T-helper 17 cell (primary cell): ENCODE measurements at regions not wholly inside any gene's neighbourhood (a gene's known extent, or its start where the extent isn't known, plus 50 kb on each side); places are given as distances from the start of the nearest gene placed in this dataset.
"Not testable (repeated sequence)": the region's sequence is repeated elsewhere in the genome, so short reads cannot be mapped to it uniquely, and the experiment has no call there.

Experiments used
- ATAC-seq: fragments of 150-1000 bp; cut with Tn5 transposase; 2 replicates; pipeline ENCODE4 v1.10.0; 2021; ENCODE audit warnings: mild to moderate bottlenecking, moderate library complexity
- DNase-seq, 3 donors: peaks; one replicate each; pipeline versions ENCODE4 v3.0.0 to v3.0.0-alpha.2; 2020 to 2021
- H3K9me3 ChIP-seq: one replicate; pipeline ENCODE4 v1.7.0; 2013; ENCODE audit warnings: low read length, mild to moderate bottlenecking; ENCODE audit not compliant: control insufficient read depth, poor library complexity, severe bottlenecking
- H3K27ac Mint-ChIP-seq: one replicate; pipeline ENCODE4 v1.8.0; 2022; ENCODE audit warnings: mild to moderate bottlenecking, moderate library complexity, mixed read lengths
- H3K27me3 Mint-ChIP-seq: one replicate; pipeline ENCODE4 v1.8.0; 2022; ENCODE audit warnings: mixed read lengths
- H3K36me3 Mint-ChIP-seq: one replicate; pipeline ENCODE4 v1.8.0; 2022; ENCODE audit warnings: low read depth, mixed read lengths
- H3K4me1 Mint-ChIP-seq: one replicate; pipeline ENCODE4 v1.8.0; 2022; ENCODE audit warnings: mild to moderate bottlenecking, mixed read lengths
- H3K4me3 Mint-ChIP-seq: one replicate; pipeline ENCODE4 v1.8.0; 2022; ENCODE audit warnings: mild to moderate bottlenecking, moderate library complexity, mixed read lengths

DNA sequence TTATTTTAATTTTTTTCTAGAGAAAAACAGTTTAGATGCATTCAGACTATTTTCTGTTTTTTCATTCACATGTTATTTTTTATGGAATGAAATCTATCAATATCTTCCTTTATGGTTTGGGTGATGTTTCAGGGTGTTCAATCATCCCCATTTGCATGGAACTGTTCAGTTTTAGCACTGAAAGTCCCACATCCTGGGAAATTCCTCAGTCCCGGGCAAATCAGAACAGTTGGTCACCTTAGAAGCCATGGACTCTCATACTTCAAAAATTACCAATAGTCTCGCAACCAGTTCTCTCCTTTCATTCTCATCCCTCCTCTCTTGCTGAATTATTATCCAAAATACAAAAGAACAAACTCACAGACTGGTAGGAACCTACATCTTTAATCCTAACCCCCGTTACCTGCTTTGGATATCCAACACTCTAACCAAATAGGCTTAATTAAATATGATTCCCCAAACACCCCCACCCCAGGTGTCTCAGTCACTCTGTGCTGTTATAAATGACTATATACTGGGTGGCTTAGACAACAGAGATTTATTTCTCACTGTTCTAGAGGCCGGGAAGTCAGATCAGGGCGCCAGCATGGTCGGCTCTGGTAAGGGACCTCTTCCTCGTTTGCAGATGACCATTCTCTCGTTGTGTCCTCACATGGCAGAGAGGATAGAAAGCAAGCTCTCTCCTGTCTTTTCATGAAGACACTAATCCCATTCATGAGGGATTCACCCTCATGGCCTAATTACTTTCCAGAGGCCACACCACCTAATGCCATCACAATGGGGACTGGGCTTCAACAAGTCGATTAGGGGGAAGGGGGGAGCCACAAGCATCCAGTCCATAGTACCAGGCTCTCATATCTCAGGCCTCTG is 57.7 kb upstream of the SLC1A4 start:
- DNase-seq: no peak
- Mint-ChIP-seq H3K27ac (no peak overlapping the region), H3K4me3 (peak overlapping the region; percentile 31), H3K36me3 (peaks cover 3% of the 10 kb centered on the region), H3K4me1 (peaks cover 9% of the 10 kb centered on the region), H3K27me3 (peaks cover 24% of the 10 kb centered on the region)
- ATAC-seq: no peak
- H3K9me3 ChIP-seq: no peaks in the 10 kb centered on the region

- peaks cover 9% of the 10 kb centered on the region for H3K4me1 Mint-ChIP-seq
- H3K9me3 ChIP-seq: no peaks in the 10 kb centered on the region
- peaks cover 3% of the 10 kb centered on the region for H3K36me3 Mint-ChIP-seq
- ATAC-seq: no peak
- peaks cover 24% of the 10 kb centered on the region for H3K27me3 Mint-ChIP-seq
- no peak for DNase-seq
- no peak overlapping the region for H3K27ac Mint-ChIP-seq
- peak overlapping the region; percentile 31 for H3K4me3 Mint-ChIP-seq
Measured at GRCh38 chr2:64932116-64932370, 57.2 kb upstream of the SLC1A4 start.

- DNase-seq (no peak), ATAC-seq (no peak)
- H3K4me1 Mint-ChIP-seq: peaks cover 9% of the 10 kb centered on the region
- H3K36me3 Mint-ChIP-seq: peaks cover 3% of the 10 kb centered on the region
- no peak overlapping the region for H3K4me3 Mint-ChIP-seq
- peaks cover 24% of the 10 kb centered on the region for H3K27me3 Mint-ChIP-seq
- H3K27ac Mint-ChIP-seq: no peak overlapping the region
- no peaks in the 10 kb centered on the region for H3K9me3 ChIP-seq
Measured at GRCh38 chr2:64932371-64933216, 56.6 kb upstream of the SLC1A4 start.

- ATAC-seq: no peak
Measured at GRCh38 chr2:64934530-64934929, 54.7 kb upstream of the SLC1A4 start.

GRCh38 chr2:64936809-64937208 is 52.4 kb upstream of the SLC1A4 start:
- Mint-ChIP-seq H3K27ac (no peak overlapping the region), H3K27me3 (peaks cover 28% of the 10 kb centered on the region), H3K36me3 (peaks cover 6% of the 10 kb centered on the region), H3K4me1 (peaks cover 20% of the 10 kb centered on the region), H3K4me3 (no peak overlapping the region)
- no peak for ATAC-seq
- no peak for DNase-seq
- H3K9me3 ChIP-seq: no peaks in the 10 kb centered on the region

More at GRCh38 chr2:64934530-64934929, 54.7 kb upstream of the SLC1A4 start:
- Mint-ChIP-seq H3K4me1 (peaks cover 17% of the 10 kb centered on the region), H3K27ac (no peak overlapping the region), H3K27me3 (peaks cover 36% of the 10 kb centered on the region), H3K36me3 (peaks cover 6% of the 10 kb centered on the region), H3K4me3 (no peak overlapping the region)
- DNase-seq: no peak
- H3K9me3 ChIP-seq: no peaks in the 10 kb centered on the region

DNA sequence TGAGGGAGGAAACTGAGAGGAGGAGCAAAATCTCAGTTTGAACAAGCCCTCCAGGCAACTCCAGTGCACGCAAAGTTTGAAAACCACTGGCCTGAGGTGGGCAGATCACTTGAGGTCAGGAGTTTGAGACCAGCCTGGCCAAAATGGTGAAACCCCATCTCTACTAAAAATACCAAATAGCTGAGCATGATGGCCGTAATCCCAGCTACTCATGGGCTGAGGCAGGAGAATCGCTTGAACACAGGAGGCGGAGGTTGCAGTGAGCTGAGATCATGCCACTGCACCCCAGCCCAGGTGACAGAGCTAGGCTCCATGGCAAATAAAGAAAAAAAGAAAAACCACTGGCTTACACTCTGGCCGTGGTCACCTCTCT is 51.9 kb upstream of the SLC1A4 start:
- not testable (repeated sequence) for DNase-seq, H3K36me3 Mint-ChIP-seq, ATAC-seq, H3K27ac Mint-ChIP-seq, H3K9me3 ChIP-seq, H3K4me3 Mint-ChIP-seq
- Mint-ChIP-seq H3K27me3 (peaks cover 27% of the 10 kb centered on the region), H3K4me1 (peaks cover 20% of the 10 kb centered on the region)

DNA sequence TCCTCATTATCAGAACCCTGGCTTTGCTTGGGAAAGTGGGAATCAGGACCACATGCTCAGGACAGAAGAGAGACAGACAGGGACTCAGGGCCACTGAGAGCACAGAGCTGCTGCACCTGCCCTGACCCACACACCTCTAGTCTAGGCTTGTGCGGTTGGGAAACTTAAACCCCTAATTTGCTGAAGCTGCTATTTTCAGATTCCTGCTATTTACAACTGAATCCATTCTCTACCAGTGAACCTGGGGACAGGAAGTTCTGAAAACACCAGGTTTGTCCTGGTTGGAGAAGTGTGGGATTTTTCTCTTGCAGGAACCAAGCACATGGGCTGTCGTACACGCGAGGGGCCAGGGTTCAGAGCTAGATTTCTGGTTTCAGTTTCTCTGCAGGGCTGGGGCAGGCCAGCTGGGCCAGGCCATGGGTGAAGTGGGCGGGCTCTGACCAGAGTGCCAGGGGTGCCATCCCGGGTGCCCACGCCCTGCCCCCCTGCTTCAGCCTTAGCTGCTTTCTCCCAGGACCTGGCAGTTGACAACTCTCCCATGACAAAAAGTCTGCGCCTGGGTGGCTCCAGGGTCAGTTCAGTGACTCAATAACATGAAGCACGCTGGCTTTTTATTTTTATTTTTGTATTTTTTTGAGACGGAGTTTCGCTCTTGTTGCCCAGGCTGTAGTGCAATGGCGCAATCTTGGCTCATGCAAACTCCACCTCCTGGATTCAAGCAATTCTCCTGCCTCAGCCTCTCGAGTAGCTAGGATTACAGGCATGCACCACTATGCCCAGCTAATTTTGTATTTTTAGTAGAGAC is 51.3 kb upstream of the SLC1A4 start:
- H3K4me3 Mint-ChIP-seq: no peak overlapping the region
- H3K27me3 Mint-ChIP-seq: peaks cover 21% of the 10 kb centered on the region
- ATAC-seq: no peak
- H3K36me3 Mint-ChIP-seq: peaks cover 5% of the 10 kb centered on the region
- no peak for DNase-seq
- no peaks in the 10 kb centered on the region for H3K9me3 ChIP-seq
- no peak overlapping the region for H3K27ac Mint-ChIP-seq
- peaks cover 21% of the 10 kb centered on the region for H3K4me1 Mint-ChIP-seq

DNA sequence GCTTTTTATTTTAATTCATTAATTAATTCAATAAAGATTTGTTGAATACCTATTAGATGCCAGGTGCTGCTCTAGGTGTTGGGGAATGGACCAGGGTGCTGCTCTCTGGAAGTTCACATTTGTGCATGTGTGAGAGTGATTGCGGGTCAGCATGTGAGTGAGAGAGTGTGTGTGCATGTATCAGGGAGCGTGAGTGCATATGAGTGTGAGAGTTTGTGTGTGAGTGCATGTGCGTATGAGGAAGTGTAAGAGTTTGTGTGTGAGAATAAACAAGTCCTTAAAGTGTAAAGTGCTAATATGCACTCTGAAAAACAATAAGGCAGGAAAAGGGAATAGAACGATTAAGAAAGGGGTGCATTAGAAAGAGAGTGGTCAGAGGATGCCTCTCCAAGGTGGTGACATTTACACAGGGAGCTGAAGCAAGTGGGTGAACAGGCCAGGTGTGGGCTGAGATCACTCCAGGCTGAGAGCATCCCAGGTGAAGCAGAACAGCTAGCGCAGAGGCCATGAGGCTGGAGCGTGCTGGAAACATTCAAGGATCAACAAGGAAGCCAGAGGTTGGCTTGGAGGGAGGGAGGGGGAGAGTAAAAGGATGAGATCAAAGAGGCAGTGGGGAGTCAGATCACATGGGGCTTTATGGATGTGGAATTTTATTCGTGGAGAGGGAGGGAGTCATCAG is 50.5 kb upstream of the SLC1A4 start:
- Mint-ChIP-seq H3K27me3 (peaks cover 20% of the 10 kb centered on the region), H3K4me3 (peak overlapping the region; percentile 67), H3K27ac (peak overlapping the region; percentile 69), H3K4me1 (peaks cover 21% of the 10 kb centered on the region), H3K36me3 (peaks cover 5% of the 10 kb centered on the region)
- ATAC-seq (no peak), DNase-seq (no peak)
- no peaks in the 10 kb centered on the region for H3K9me3 ChIP-seq

DNA sequence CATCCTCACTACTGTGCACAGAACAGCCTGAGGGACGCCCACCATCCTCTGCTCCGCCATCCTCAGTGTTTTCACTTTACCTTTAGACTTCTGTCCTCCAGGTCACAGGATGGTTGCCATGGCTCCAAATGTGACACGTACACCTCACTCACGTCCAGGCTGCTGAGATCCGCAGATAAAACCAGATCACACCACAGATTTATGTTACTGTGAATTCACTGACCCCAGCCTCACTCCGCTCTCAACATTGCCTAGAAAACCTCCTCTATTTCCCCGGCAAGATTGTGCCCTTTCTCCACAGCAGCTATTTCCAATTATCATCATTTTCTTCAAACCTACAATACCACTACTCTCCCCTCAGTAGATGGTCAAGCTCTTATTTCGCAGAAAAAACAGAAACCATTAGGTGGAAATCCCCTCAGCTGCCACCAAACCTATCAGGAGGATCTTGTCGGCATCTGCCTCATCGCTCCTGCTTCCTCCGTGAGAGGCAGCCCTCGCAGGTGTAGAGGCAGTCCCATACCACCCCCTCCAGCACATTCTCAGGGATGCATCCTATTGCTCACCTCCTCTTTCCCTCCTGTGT is 49.8 kb upstream of the SLC1A4 start:
- H3K36me3 Mint-ChIP-seq: peaks cover 5% of the 10 kb centered on the region
- no peak for DNase-seq
- H3K4me3 Mint-ChIP-seq: no peak overlapping the region
- peak overlapping the region; percentile 69 for H3K27ac Mint-ChIP-seq
- no peaks in the 10 kb centered on the region for H3K9me3 ChIP-seq
- H3K27me3 Mint-ChIP-seq: peaks cover 20% of the 10 kb centered on the region
- ATAC-seq: peak; percentile 60
- peaks cover 21% of the 10 kb centered on the region for H3K4me1 Mint-ChIP-seq
